Nucleus accumbens (tissue), 56 donors: ENCODE measurements at regions not wholly inside any gene's neighbourhood (a gene's known extent, or its start where the extent isn't known, plus 50 kb on each side); places are given as distances from the start of the nearest gene placed in this dataset.

Experiments used
- DNase-seq, 56 donors: peaks; one replicate each; lab custom pipeline; 2025; lab: John Stamatoyannopoulos, UW

DNA sequence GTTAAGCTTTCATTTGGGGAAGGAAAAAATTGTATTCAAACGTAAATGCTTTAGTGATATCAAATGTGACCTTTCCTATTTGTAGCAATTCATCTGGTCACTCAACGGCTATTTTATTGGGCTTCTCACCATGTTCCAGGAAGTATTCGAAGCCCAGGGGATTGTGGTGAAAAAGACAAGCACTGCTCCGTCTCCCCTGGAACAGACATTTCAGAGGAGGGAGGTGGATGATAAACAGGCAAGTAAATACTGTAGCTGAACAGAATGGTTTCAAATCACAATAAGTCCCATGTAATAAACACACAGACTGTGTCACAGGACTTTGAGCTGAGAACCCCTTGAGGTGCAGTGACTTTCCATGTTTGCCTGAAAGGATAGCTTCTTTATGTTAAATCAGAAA, 464.7 kb upstream of the HNRNPA3 start:
- DNase-seq: no peak

DNA sequence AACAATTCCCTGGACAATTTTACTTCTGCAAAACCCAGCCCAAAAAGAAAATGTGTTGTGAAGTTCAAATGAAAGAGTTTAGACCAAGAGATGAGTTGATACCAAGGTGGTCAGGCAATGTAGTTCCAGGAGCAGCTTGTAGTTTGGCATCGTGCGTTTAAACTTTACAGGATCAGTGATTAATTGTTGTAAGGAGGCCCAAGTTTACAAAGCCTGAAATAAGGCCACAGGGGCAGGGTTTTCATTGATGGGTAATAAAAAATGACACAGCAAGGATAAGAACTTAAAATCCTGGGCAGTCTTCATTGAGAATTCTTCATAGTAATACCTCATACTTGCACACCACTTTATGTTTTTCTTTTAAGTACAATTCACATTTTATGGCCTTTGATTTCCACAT, 463.9 kb upstream of the HNRNPA3 start:
- DNase-seq: no peak

DNA sequence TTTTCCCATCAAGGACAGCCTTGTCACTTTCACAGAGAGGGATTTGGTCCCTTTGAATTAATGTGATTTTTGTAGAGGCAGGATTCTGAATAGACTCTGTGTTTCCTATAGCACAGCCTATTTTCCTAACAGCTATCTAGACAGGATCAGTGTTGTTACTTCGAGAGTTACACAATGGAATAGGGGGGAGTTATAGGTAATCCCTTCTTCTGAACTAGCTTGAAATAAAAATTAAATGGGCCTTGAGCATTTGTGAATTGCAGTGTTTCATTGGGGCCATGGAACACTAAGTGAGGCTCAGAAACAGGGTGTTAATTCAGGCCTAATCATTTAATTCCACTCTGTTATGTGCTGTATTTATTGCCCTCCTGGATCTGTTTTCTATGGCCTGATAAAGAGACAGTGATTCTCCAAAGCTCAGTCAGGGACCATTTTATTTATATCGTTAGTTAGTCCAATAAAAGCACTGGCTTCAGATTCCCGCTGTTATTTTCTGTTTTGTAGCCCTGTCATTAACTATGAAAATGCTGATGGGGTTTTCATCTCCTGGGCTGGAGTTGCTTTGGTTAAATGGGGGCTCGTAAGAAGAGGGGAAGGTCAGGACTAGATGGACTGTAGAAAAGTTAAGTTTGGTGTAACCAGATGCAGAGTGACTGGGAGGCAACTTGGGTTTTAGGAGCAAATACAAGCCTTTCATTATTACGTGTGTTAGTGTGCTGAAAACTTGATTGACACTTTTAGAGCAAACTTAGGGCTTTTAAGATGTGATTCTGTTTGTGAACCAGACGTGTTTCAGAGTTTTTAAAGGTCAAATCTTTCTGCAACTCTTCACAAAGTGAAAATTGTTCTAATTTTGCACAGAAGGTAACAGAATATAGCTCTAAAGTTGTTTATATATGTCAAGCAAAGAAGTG, 461.0 kb upstream of the HNRNPA3 start:
- no peak for DNase-seq

DNA sequence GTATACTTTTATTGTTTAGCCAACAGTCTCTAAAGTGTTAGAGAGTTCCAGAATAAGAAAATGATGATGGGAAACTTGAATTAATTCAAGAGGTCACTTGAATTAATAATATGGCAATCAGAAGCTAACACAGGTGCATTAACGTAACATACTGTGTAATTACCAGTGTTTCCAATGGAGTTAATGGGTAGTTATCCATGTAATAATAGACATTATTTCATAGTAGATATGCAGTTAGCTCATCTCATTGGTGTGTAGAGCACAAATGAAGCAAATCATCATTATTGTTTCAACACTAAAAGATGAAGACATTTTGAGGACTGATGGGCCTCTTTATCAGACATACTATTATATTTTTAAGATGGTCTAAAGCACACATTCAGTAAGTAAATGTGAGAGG, 460.3 kb upstream of the HNRNPA3 start:
- DNase-seq: no peak

DNA sequence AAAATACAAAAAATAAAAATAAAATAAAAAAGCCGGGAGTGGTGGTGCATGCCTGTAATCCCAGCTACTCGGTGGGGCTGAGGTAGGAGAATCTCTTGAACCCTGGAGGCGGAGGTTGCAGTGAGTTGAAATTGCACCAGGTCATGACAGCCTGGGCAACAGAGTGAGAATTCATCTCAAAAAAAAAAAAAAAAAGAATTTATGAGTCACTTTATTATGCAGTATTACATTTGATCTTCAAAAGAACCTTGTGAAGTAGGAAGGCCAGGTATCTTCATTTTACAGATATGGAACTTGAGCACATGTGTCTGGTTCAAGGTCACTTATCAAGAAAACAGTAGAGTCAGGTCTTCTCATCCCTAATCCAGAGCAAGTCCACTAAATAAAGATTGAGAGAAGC, 459.4 kb upstream of the HNRNPA3 start:
- DNase-seq: no peak

DNA sequence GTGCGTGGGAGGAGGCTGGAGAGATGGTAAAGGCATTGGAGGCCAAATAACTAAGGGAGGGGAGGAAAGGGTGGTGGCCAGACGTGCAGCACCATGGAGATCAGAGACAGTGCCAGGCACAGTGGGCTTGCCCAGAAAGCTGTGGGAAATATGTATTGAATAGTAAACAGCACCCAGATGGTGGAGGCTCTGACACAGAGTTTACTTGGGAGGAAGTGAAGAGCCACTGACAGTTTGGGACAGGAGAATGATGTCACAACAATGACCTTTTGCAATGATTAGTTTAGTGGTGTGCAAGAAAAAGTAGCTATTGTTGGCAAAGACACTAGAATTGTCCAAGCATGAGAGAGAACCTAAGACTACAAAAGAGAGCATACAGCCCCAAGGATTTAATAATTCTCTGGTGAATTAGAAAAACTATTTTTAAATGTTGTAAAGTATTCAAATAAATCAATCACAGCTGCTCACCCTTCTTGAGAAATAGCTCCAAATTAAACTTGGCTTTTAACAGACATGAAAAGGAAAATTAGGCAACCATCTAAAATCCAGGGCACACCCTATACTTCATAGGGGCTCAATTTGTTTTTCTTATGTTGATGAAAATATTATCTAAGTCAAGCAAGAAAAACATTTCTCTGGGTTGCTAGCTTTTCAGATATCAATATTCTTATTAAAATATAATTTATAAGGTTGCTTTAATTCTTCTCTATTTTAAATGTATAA, 458.7 kb upstream of the HNRNPA3 start:
- DNase-seq: no peak

DNA sequence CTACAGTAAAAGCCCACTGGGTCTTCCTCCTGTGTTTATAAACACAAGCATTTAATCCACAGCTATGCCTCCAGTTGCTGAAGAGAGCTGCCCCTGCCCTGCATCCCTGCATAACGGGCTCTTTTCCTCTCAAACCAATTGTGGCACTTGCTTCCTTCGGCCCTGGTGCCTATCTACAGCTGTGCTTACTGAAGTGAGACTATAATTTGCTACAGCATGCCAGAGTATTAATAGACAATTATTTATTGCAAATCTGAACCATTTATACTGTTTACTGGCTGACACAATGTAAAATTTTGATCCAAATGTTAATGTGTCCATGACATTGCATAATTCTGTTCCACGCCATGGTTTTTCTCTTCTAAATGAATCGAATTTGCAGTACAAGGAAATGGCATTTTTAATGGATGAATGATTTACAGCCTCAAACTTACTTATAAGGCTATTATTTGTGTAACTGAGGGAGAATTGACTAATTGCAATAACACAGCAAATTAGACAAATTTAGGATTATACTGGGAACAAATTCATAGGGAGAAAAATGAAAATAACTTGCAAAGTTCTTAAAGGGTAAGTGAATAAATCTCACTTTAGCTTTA, 457.0 kb upstream of the HNRNPA3 start:
- DNase-seq: no peak

DNA sequence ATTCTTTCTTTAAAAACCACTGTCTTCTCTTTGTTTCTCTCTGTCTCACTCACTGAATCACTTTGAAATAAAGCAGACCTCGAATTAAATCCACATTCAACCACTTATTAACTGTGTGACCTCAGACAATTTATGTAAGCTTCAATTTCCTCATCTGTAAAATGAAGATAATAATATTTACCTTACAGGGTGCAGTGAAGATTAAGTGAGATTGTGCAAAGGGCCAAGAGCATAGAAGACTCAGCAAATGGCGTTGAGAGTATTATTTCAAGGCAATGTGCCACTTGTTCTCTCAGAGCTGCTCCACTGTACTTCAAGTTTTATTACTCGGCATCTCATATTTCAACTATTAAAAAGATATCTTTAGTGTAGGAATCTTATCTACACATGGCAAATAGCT, 454.2 kb upstream of the HNRNPA3 start:
- no peak for DNase-seq

DNA sequence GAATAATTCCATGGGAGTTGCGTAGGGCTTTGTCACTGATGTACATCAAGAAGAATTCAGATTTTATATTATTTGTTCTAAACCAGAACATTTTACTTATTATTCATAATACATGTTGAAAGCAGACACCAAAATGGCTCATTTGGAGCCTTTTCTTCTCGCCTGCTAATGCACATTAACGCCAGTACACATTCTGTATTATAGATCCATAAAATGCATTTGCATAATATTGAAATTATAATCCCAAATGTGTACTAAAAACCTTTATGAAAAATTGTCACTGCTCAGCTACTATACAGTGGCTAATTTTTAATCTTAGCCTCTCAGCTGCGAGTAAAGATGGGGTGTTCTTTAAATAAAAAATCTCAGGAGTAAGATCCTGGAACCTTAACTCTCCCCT, 452.2 kb upstream of the HNRNPA3 start:
- no peak for DNase-seq

DNA sequence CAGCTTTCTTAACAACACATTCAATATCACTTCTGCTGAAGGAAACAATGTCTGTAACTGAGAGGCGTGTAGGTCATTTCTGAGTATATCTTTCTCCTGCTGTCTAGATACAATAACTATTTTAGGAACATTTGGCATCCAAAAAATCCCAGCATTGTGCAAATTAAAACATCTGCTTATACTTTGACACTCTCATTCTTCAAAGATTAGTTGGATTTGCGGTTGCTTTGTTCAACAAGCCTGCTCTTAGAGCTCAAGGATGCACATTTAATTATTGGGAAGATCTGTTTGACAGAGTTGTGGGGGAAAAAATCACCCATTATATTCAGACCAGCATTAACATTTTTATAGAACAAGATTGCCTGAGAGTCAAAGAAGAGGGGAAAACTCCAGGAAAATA, 449.5 kb upstream of the HNRNPA3 start:
- no peak for DNase-seq

DNA sequence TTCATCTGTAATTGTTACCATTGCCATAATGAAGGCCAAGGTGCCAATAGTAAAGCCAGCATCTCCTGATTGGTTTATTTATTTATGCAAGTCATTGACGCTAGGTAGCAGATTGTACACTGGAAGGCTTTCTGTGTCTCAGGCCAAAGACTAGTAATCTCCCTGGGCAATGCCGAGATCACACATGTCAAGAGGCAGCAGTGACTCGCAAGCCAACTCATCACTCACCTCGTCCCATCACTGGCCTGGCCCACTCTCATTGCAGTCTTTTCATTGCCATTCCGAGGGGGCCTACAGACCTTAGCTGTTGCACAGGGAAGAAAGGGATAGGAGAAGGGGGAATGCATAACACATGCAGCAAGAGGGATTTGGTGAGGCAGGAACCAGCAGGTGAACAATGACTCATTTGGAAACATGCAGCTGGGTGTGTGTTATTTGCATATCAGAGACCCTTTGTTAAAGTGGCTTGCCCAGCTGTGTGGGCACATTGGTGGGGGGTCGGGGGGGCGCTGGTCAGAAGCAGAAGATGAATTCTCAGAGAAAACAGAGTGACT, 448.7 kb upstream of the HNRNPA3 start:
- no peak for DNase-seq

DNA sequence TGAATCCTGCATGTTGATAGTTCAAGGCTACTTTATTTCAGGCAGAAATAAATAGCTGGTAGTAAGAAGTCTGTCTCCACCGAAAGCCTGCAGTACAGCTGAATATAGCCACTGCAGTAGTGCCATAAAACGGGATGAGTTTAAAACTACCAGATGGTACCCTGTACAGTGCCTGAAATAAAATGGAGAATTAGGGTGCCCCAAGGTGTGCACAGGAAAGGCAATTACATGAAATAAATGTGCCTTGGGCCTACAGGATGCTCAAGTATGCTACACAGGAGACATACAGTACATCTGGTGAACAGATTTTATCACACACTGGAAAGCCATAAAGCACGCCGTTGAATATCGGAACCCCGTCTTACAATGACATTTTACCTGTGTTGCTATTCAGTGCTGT, 447.7 kb upstream of the HNRNPA3 start:
- no peak for DNase-seq

DNA sequence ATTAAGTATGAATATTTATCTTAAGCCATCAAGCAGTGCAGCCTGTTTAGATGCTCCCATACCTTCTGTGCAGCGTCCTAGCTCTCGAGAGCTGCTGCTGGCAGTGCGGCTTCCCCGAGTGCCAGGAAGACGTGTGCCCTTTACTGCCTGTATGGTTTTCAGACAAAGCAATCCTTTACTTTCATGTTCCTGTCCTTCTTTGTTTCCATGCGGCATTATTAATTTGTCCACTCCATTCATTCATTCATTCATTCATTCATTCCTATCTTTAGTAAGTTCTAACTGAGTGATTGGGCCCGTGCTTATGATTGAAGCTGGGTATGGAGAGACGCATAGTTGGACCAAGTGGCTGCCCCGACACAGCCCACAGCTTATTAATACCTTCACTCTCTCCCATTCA, 446.6 kb upstream of the HNRNPA3 start:
- DNase-seq: no peak

DNA sequence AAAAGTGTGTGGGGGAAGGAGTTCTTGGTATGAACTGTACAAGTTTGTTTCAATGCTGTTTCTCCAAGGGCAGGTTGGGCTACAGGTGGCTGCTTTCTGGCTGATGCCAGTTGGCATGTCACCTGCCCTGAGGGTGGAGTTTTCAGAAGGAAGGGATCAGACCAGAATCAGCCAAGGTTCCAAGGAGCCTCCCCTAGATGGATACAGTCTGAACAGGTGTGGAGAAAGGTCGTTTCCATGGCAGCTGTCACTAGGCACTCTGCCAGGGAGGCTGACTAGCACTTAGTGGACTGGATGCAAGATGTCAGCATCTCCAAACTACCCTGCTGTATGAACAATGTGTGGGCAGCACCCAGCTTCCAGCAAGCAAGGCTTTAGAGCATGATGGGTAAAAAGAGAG, 444.4 kb upstream of the HNRNPA3 start:
- no peak for DNase-seq

DNA sequence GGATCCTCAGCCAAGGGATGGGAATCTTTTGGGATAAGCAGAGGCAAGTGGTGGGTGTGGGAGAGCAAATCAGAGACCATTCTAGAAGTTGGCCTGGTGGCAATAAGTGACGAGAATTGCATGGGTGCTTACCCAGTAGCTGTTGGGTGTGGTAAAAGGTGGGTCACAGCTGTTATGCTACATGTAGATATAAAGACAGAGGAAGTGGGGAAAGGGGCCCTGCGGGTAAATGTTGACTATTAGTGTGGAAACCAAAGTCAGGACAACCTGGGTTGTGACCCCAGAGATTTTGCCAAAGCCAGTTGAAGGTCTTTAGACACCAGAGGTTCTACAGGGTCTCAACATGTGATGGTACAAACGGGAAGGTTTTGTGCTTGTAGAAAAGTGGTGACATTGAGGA, 443.6 kb upstream of the HNRNPA3 start:
- no peak for DNase-seq

DNA sequence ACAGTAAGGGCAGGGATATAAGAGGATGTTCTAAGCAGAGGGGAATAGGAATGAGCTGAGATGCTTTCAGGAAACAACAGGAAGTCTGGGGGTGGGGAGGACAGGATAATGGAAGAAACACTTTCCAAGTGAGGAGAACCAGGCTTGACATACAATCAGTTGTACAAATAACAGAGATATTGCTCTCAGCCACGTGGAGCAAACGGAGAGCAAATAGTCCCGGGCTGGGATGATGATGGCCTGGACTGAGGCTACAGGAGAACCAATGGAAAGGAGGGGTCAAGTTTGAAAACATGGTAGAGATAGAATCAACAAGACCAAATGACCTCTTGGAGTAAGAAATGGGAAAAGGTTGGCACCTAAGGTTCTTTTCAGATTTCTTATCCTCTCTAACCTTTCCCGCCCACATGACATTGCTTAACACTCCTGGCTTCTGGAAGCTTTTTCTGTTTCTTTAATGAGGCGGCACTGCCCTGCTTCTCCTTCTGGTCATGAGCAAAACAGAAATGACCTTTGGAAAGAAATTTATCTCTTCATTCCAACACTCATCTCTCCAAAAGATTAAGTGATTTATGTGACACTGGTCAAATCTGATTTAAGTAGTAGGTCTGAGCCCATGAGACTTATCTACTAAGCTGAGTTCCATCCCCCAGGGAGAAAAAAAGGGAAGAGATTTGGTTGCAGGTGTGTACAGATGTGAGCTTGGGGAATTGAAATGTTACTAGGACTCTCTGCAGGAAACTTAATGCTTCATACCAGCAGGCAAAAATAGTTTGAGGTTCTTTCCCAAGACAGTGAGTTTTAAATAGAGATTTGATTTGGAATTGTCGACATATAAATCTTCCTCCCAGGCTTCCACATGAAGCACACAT, 442.9 kb upstream of the HNRNPA3 start:
- DNase-seq: no peak

DNA sequence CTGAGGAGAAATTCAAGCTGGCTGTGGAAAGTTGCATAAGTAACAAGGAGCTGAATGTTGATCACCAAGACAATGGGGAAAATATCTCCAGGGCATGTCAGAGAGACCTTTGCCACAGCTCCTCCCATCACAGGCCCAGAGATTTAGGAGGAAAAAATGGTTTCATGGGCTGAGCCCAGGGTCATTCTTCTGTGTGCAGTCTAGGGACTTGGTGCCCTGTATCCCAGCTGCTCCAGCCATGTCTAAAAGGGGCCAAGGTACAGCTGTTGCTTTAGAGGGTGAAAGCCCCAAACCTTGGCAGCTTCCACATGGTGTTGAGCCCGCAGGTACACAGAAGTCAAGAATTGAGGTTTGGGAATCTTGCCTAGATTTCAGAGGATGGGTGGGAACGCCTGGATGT, 439.8 kb upstream of the HNRNPA3 start:
- no peak for DNase-seq

DNA sequence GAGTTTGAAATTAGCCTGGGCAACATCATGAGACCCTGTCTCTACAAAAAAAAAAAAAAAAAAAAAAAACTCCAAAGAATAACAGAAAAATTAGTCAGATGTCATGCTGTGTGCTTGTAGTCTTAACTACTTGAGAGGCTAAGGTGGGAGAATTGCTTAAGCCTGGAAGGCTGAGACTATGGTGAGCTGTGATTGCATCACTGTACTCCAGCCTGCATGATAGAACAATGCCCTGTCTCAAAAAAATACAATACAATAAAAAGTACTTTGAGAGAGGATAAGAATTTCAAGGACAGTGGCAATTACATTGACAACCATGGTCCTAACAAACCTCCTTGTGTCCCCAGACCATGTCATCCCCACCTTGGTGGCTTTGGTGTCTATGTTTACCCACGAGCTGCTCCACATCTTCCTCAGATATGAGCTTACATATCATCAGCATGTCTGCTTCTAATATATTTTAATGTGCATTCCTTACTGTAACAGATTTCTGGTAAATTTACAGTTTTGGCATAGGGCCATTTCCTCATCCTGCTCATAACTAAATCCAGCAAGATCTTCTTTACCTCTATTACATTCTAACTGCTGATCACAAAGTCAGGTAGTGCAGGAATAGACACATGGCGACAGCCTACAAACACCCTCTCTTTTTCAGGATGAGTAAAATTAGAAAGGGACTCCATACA, 437.7 kb upstream of the HNRNPA3 start:
- no peak for DNase-seq

DNA sequence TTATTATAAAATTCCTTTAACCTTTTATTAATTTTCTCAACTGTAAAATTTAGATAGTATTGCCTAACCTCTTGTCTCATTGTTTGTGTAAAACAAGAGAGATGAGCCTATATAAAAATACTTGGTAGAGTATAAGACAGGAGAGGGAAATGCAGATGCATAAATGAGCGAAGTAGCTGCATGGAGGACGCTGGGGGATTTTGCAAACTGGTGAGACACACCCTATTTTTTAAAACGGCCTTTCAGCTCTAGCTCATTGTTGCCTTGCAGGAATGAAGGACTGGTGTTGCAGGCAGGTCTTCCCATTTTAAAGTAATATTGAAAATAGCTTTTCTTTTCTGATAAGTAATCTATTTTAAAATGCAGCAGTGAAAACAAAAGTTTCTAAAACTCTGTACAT, 435.3 kb upstream of the HNRNPA3 start:
- no peak for DNase-seq

DNA sequence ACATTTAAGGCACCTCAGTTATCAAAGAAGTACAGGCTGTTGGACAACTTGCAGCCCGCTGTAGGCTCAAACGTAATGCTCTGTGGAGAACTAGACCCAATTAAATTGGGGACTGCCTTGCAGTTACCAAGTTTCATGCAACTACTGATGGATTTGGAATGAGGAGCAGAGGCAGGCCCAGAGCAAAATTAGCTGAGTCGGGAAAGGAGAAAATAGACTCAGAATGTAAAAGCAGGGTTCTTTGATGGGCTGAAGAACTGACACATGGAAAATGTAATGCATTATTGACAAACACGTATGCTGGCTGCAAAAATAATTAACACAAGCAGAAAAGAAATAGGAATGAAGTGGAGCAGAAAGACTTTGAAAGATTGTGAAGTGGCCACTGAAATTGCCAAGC, 432.7 kb upstream of the HNRNPA3 start:
- no peak for DNase-seq
